H1 (cell line): ENCODE measurements at regions not wholly inside any gene's neighbourhood (a gene's known extent, or its start where the extent isn't known, plus 50 kb on each side); places are given as distances from the start of the nearest gene placed in this dataset.

Experiments used
- CTCF ChIA-PET: fragments of 300-600 bp; sonication (Branson Sonifier 250); formaldehyde crosslinking; loops from one replicate; lab custom pipeline; 2021; ENCODE audit not compliant: partially characterized antibody; lab: Charles Lee
- POLR2A ChIA-PET: fragments of 300-600 bp; sonication (Branson Sonifier 250); formaldehyde crosslinking; loops from one replicate; lab custom pipeline; 2021; ENCODE audit warnings: inconsistent platforms; ENCODE audit not compliant: partially characterized antibody; lab: Charles Lee
- DNase-seq, 2 experiments: peaks; one replicate each; pipeline versions ENCODE4 v3.0.0 to v3.0.0-alpha.2; 2010 to 2022; ENCODE audit warnings: low spot score in 2 of 2, low read depth in 1 of 2, mixed read lengths in 1 of 2
- FAIRE-seq: peaks from 2 replicates; lab custom pipeline; 2011; peaks lifted over from hg19 to GRCh38; lab: Jason Lieb, UNC
- H2AFZ ChIP-seq: 2 replicates; pipeline ENCODE4 v1.8.1; 2012; ENCODE audit warnings: low read length, inconsistent platforms
- H2AK5ac ChIP-seq: 2 replicates; pipeline ENCODE4 v1.6.1; 2013; ENCODE audit warnings: low read depth, low read length
- H2BK120ac ChIP-seq: replicated peaks from 2 replicates; pipeline ENCODE3; 2013; ENCODE audit warnings: low read depth, low read length, inconsistent platforms
- H2BK12ac ChIP-seq: 2 replicates; pipeline ENCODE4 v1.6.1; 2013; ENCODE audit warnings: low read depth, low read length
- H2BK15ac ChIP-seq: 2 replicates; pipeline ENCODE4 v1.6.1; 2013; ENCODE audit warnings: low read length
- H2BK20ac ChIP-seq: 2 replicates; pipeline ENCODE4 v1.6.1; 2013; ENCODE audit warnings: low read length
- H2BK5ac ChIP-seq: 2 replicates; pipeline ENCODE4 v1.6.1; 2013; ENCODE audit warnings: low read depth, low read length
- H3K14ac ChIP-seq: 2 replicates; pipeline ENCODE4 v1.6.1; 2013; ENCODE audit warnings: inconsistent platforms; ENCODE audit not compliant: insufficient read length
- H3K18ac ChIP-seq: 2 replicates; pipeline ENCODE4 v1.6.1; 2013; ENCODE audit warnings: low read length; ENCODE audit errors: extremely low read depth
- H3K23ac ChIP-seq: 2 replicates; pipeline ENCODE4 v1.6.1; 2013; ENCODE audit warnings: inconsistent platforms; ENCODE audit not compliant: insufficient read length
- H3K23me2 ChIP-seq: 2 replicates; pipeline ENCODE4 v1.6.1; 2013; ENCODE audit warnings: low read depth, low read length
- H3K27ac ChIP-seq: 2 replicates; pipeline ENCODE4 v1.6.1; 2011; ENCODE audit warnings: low read depth, low read length, inconsistent platforms
- H3K27me3 ChIP-seq, 4 experiments: replicated peaks in 1 of 4; 1 replicate in 1 of 4; 2 replicates in 3 of 4; pipeline versions ENCODE4 v1.6.1 to v1.8.1; 2011 to 2013; ENCODE audit warnings: low read length in 3 of 4, mild to moderate bottlenecking in 3 of 4, inconsistent platforms in 2 of 4, mixed read lengths in 2 of 4, moderate library complexity in 1 of 4; ENCODE audit not compliant: control insufficient read depth in 3 of 4, insufficient read depth in 3 of 4; ENCODE audit errors: extremely low read depth in 1 of 4
- H3K36me3 ChIP-seq, 4 experiments: 2 replicates each; pipeline versions ENCODE4 v1.6.1 to v1.8.1; 2011 to 2013; ENCODE audit warnings: mild to moderate bottlenecking in 4 of 4, low read length in 3 of 4, moderate library complexity in 2 of 4, control low read depth in 1 of 4, inconsistent platforms in 1 of 4; ENCODE audit not compliant: insufficient read depth in 4 of 4, control insufficient read depth in 2 of 4
- H3K4ac ChIP-seq: replicated peaks from 2 replicates; pipeline ENCODE3; 2013; ENCODE audit warnings: low read length, low read depth, mixed read lengths, inconsistent platforms; ENCODE audit not compliant: insufficient read length
- H3K4me1 ChIP-seq, 4 experiments: replicated peaks in 1 of 4; 1 replicate in 1 of 4; 2 replicates in 3 of 4; pipeline versions ENCODE4 v1.6.1 to v1.8.1; 2011 to 2013; ENCODE audit warnings: low read length in 3 of 4, inconsistent platforms in 2 of 4, mixed read lengths in 1 of 4; ENCODE audit not compliant: insufficient read depth in 4 of 4, control insufficient read depth in 3 of 4
- H3K4me2 ChIP-seq, 2 experiments: 2 replicates each; pipeline versions ENCODE4 v1.6.1 to v1.8.1; 2011 to 2013; ENCODE audit warnings: low read depth in 2 of 2, low read length in 2 of 2, control low read depth in 1 of 2, inconsistent platforms in 1 of 2, mild to moderate bottlenecking in 1 of 2; ENCODE audit not compliant: insufficient read depth in 1 of 2
- H3K4me3 ChIP-seq, 4 experiments: fragments of 200-600, 300-600 bp in 1 of 4; sonication (generic), shearing (Covaris generic), sonication (Bioruptor Twin) in 1 of 4; 2 replicates each; pipeline versions ENCODE4 v1.5.1 to v1.8.1; 2011 to 2016; ENCODE audit warnings: low read length in 4 of 4, low read depth in 3 of 4, control low read depth in 2 of 4, inconsistent platforms in 2 of 4, mild to moderate bottlenecking in 2 of 4, mixed read lengths in 1 of 4, moderate library complexity in 1 of 4; ENCODE audit not compliant: insufficient read depth in 2 of 4; ENCODE audit errors: extremely low read depth in 1 of 4
- H3K56ac ChIP-seq: replicated peaks from 2 replicates; pipeline ENCODE3; 2013; ENCODE audit warnings: low read depth, mild to moderate bottlenecking, mixed read lengths, low read length, inconsistent platforms; ENCODE audit not compliant: insufficient read length
- H3K79me1 ChIP-seq: 2 replicates; pipeline ENCODE4 v1.6.1; 2013; ENCODE audit warnings: low read depth, low read length, control low read depth
- H3K79me2 ChIP-seq, 2 experiments: 2 replicates each; pipeline versions ENCODE4 v1.6.1 to v1.8.1; 2012 to 2013; ENCODE audit warnings: low read length in 2 of 2, mild to moderate bottlenecking in 2 of 2, inconsistent platforms in 1 of 2; ENCODE audit not compliant: insufficient read depth in 2 of 2, control insufficient read depth in 1 of 2
- H3K9ac ChIP-seq, 4 experiments: replicated peaks in 1 of 4; 1 replicate in 1 of 4; 2 replicates in 3 of 4; pipeline versions ENCODE4 v1.6.1 to v1.8.1; 2011 to 2013; ENCODE audit warnings: low read depth in 3 of 4, low read length in 3 of 4, control low read depth in 2 of 4, mild to moderate bottlenecking in 2 of 4, moderate library complexity in 2 of 4, inconsistent platforms in 1 of 4; ENCODE audit errors: extremely low read depth in 1 of 4
- H3K9me3 ChIP-seq, 2 experiments: 2 replicates each; pipeline versions ENCODE4 v1.6.1 to v1.8.1; 2012 to 2013; ENCODE audit warnings: mild to moderate bottlenecking in 2 of 2, moderate library complexity in 2 of 2, control low read depth in 1 of 2, inconsistent platforms in 1 of 2, low read depth in 1 of 2, low read length in 1 of 2, mixed read lengths in 1 of 2; ENCODE audit not compliant: insufficient read depth in 2 of 2
- H4K20me1 ChIP-seq, 2 experiments: replicated peaks in 1 of 2; 2 replicates each; pipeline versions ENCODE3 to v1.8.1; 2011 to 2013; ENCODE audit warnings: inconsistent platforms in 2 of 2, low read length in 2 of 2, mild to moderate bottlenecking in 1 of 2; ENCODE audit not compliant: insufficient read depth in 2 of 2, control insufficient read depth in 1 of 2
- H4K5ac ChIP-seq: 2 replicates; pipeline ENCODE4 v1.6.1; 2013; ENCODE audit warnings: low read length, low read depth, mixed read lengths, inconsistent platforms; ENCODE audit not compliant: insufficient read length
- H4K8ac ChIP-seq: 2 replicates; pipeline ENCODE4 v1.8.0; 2013; ENCODE audit warnings: mild to moderate bottlenecking, moderate library complexity, low read length, inconsistent platforms; ENCODE audit not compliant: insufficient read depth; ENCODE audit errors: extremely low read depth
- H4K91ac ChIP-seq: replicated peaks from 2 replicates; pipeline ENCODE3; 2013; ENCODE audit warnings: low read length, mixed read lengths, inconsistent platforms; ENCODE audit not compliant: insufficient read length
- MAX ChIP-seq: IDR thresholded peaks from 2 replicates; pipeline ENCODE4 v1.6.1; 2012; ENCODE audit warnings: inconsistent platforms
- NRF1 ChIP-seq: IDR thresholded peaks from 2 replicates; pipeline ENCODE4 v1.6.1; 2011; ENCODE audit warnings: mild to moderate bottlenecking, low read depth, low read length, improper control_type of control experiment
- POU5F1 ChIP-seq: IDR thresholded peaks from 2 replicates; pipeline ENCODE4 v1.6.1; 2011; ENCODE audit warnings: low read depth, mild to moderate bottlenecking, low read length, moderate library complexity
- YY1 ChIP-seq: IDR thresholded peaks from 2 replicates; pipeline ENCODE4 v1.6.1; 2011; ENCODE audit warnings: low read depth, mild to moderate bottlenecking, low read length
- WGBS, 2 experiments: shearing (Covaris generic) in 1 of 2; methylation state at CpG; one replicate each; pipeline versions ENCODE4 v1.1.6 to v1.1.7; 2013 to 2015; ENCODE audit warnings: low lambda C conversion rate in 2 of 2, mixed read lengths in 2 of 2, inconsistent platforms in 1 of 2, low coverage in 1 of 2, missing lambda C conversion rate in 1 of 2; ENCODE audit not compliant: insufficient replicate concordance in 2 of 2, insufficient coverage in 1 of 2, insufficient read length in 1 of 2; ENCODE audit errors: extremely low coverage in 1 of 2, missing lambda C conversion rate in 1 of 2; 5-methylcytosine and 5-hydroxymethylcytosine counted together

GRCh38 chr1:29821605-29822004, 585.3 kb downstream of the PTPRU start:
- no peak overlapping the region for H2BK120ac ChIP-seq
- H2AFZ ChIP-seq: peak overlapping the region; percentile 8; the same call in 1 of the 2 replicates
- no peak overlapping the region for H2AK5ac ChIP-seq
- H3K4ac ChIP-seq: no peak overlapping the region
- no peaks in the 10 kb centered on the region for H3K9me3 ChIP-seq
- H4K91ac ChIP-seq: no peak overlapping the region
- no peak overlapping the region for H3K18ac ChIP-seq
- H3K4me1 ChIP-seq: peaks cover 0 to 4% (median 1%) of the 10 kb centered on the region in 4 experiments; a peak in 2 of 7 replicates
- no peak overlapping the region for H3K4me2 ChIP-seq
- H4K5ac ChIP-seq: no peak overlapping the region
- no peak overlapping the region for H2BK20ac ChIP-seq
- 87% methylated on average over 1 of the region's 1 CpG; no CpG with 5 or more reads in 1 of the 2 experiments for WGBS, 2 experiments
- CTCF ChIA-PET: interaction anchor here (0.6 to 1.9 kb wide), 4 partner anchors 18 to 294 kb away, joined by 3 to 7 read pairs (median 5); no protein-coding TSS in a partner anchor
- no peak overlapping the region for H3K9ac ChIP-seq
- no peak overlapping the region for H3K4me3 ChIP-seq
- H3K79me1 ChIP-seq: no peaks in the 10 kb centered on the region
- H2BK12ac ChIP-seq: no peak overlapping the region
- H3K27ac ChIP-seq: no peak overlapping the region
- no peaks in the 10 kb centered on the region for H3K79me2 ChIP-seq
- no peaks in the 10 kb centered on the region for H3K36me3 ChIP-seq
- no peak overlapping the region for H2BK5ac ChIP-seq
- no peak overlapping the region for H3K23ac ChIP-seq
- TF ChIP-seq NRF1 (no peak), MAX (0 out of 2 replicates have a peak, but pooled peaks have one; percentile 29), POU5F1 (0 out of 2 replicates have a peak, but pooled peaks have one; percentile 21), YY1 (peak; percentile 55; the same call in 1 of the 2 replicates)
- H2BK15ac ChIP-seq: no peak overlapping the region
- H3K56ac ChIP-seq: no peak overlapping the region
- peak in 1 of 2 experiments; percentile 37 for DNase-seq
- H3K14ac ChIP-seq: no peak overlapping the region
- FAIRE-seq: peak; percentile 60
- peaks cover 9% of the 10 kb centered on the region; the same call in 1 of the 2 replicates for H3K23me2 ChIP-seq
- H4K20me1 ChIP-seq: peaks cover 0 to 10% of the 10 kb centered on the region in 2 experiments
- POLR2A ChIA-PET: no interaction called here
- H4K8ac ChIP-seq: no peak overlapping the region
- H3K27me3 ChIP-seq: no peaks in the 10 kb centered on the region
